ENCODE measurements at regions not wholly inside any gene's neighbourhood (a gene's known extent, or its start where the extent isn't known, plus 50 kb on each side); places are given as distances from the start of the nearest gene placed in this dataset.

- TF ChIP-seq EZH2 (IDR thresholded peaks at IDR 0.05; ENCODE audit: low read length, missing control alignments) (no peak), CTCF (conservative IDR thresholded peaks at IDR 0.05 in 1 of 2, IDR thresholded peaks at IDR 0.05 in 1 of 2; ENCODE audit: low read depth in 1 of 2, low read length in 2 of 2) (no peak)
These were observed 149.8 kb upstream of the STEAP4 start for GRCh38 chr7:88456490-88456889.

Data from fibroblast of lung (primary cell).